ENCODE measurements at regions not wholly inside any gene's neighbourhood (a gene's known extent, or its start where the extent isn't known, plus 50 kb on each side); places are given as distances from the start of the nearest gene placed in this dataset.

- no peak for TF ChIP-seq CTCF (conservative IDR thresholded peaks at IDR 0.05; ENCODE audit: low read depth, low read length)
- TF ChIP-seq EZH2 (IDR thresholded peaks at IDR 0.05; ENCODE audit: borderline replicate concordance, low read depth, low read length, poor library complexity, severe bottlenecking) = no peak
These were observed 323.4 kb downstream of the CSNK1G3 start for GRCh38 chr5:123835421-123835820.
